GM12872 (cell line): ENCODE measurements at regions not wholly inside any gene's neighbourhood (a gene's known extent, or its start where the extent isn't known, plus 50 kb on each side); places are given as distances from the start of the nearest gene placed in this dataset.

Source experiments
- CTCF ChIP-seq: IDR thresholded peaks from 3 replicates; pipeline ENCODE4 v1.5.1; 2011; ENCODE audit warnings: low read depth, mild to moderate bottlenecking, low read length, moderate library complexity; ENCODE audit not compliant: insufficient read depth

- TF ChIP-seq CTCF, result no peak
Measured at GRCh38 chr4:1487106-1487505, 80.9 kb upstream of the NKX1-1 start.

- no peak for TF ChIP-seq CTCF
Measured at GRCh38 chr4:1485280-1485679, 79.0 kb upstream of the NKX1-1 start.

GRCh38 chr4:1480720-1481119 is 74.5 kb upstream of the NKX1-1 start:
- TF ChIP-seq CTCF, result no peak

GRCh38 chr4:1479454-1479853 is 73.2 kb upstream of the NKX1-1 start:
- no peak for TF ChIP-seq CTCF

GRCh38 chr4:1478766-1479355 is 72.6 kb upstream of the NKX1-1 start:
- no peak for TF ChIP-seq CTCF

- no peak for TF ChIP-seq CTCF
Measured at GRCh38 chr4:1477045-1477840, 71.0 kb upstream of the NKX1-1 start.

- no peak for TF ChIP-seq CTCF
Measured at GRCh38 chr4:1476140-1476513, 69.9 kb upstream of the NKX1-1 start.
